ENCODE measurements at regions not wholly inside any gene's neighbourhood (a gene's known extent, or its start where the extent isn't known, plus 50 kb on each side); places are given as distances from the start of the nearest gene placed in this dataset.

- Histone ChIP-seq H3K27ac (no peak overlapping the region), H3K4me2 (ENCODE audit: low read length) (no peak overlapping the region), H3K36me3 (ENCODE audit: control insufficient read depth, insufficient read depth, low read length) (no peaks in the 10 kb centered on the region), H3K4me3 (ENCODE audit: low read depth, low read length) (no peak overlapping the region), H2AFZ (no peak overlapping the region), H3K9me3 (ENCODE audit: control insufficient read depth, low read length) (no peaks in the 10 kb centered on the region), H3K4me1 (no peaks in the 10 kb centered on the region), H3K27me3 (ENCODE audit: control insufficient read depth, insufficient read depth, low read length) (no peaks in the 10 kb centered on the region), H3K9ac (no peak overlapping the region), H3K79me2 (no peaks in the 10 kb centered on the region)
- TF ChIP-seq CTCF (IDR thresholded peaks at IDR 0.05), result no peak
Measured at GRCh38 chr20:12179692-12180091, 262.0 kb downstream of the BTBD3 start.

- H3K4me3 ChIP-seq (ENCODE audit: low read depth, low read length), result no peak overlapping the region
- no peak overlapping the region for H3K4me2 ChIP-seq (ENCODE audit: low read length)
- H3K27ac ChIP-seq, result no peak overlapping the region
- H3K36me3 ChIP-seq (ENCODE audit: control insufficient read depth, insufficient read depth, low read length), result no peaks in the 10 kb centered on the region
- H3K9me3 ChIP-seq (ENCODE audit: control insufficient read depth, low read length), result no peaks in the 10 kb centered on the region
- H3K27me3 ChIP-seq (ENCODE audit: control insufficient read depth, insufficient read depth, low read length), result no peaks in the 10 kb centered on the region
- H3K9ac ChIP-seq, result no peak overlapping the region
- H2AFZ ChIP-seq, result no peak overlapping the region
- TF ChIP-seq CTCF (IDR thresholded peaks at IDR 0.05), result no peak
- no peaks in the 10 kb centered on the region for H3K79me2 ChIP-seq
- no peaks in the 10 kb centered on the region for H3K4me1 ChIP-seq
Measured at GRCh38 chr20:12180107-12180661, 262.5 kb downstream of the BTBD3 start.

- no peak overlapping the region for H2AFZ ChIP-seq
- H3K4me3 ChIP-seq (ENCODE audit: low read depth, low read length), result no peak overlapping the region
- no peaks in the 10 kb centered on the region for H3K27me3 ChIP-seq (ENCODE audit: control insufficient read depth, insufficient read depth, low read length)
- no peak overlapping the region for H3K4me2 ChIP-seq (ENCODE audit: low read length)
- no peaks in the 10 kb centered on the region for H3K4me1 ChIP-seq
- no peaks in the 10 kb centered on the region for H3K9me3 ChIP-seq (ENCODE audit: control insufficient read depth, low read length)
- H3K9ac ChIP-seq, result no peak overlapping the region
- H3K79me2 ChIP-seq, result no peaks in the 10 kb centered on the region
- TF ChIP-seq CTCF (IDR thresholded peaks at IDR 0.05), result no peak
- H3K36me3 ChIP-seq (ENCODE audit: control insufficient read depth, insufficient read depth, low read length), result no peaks in the 10 kb centered on the region
- no peak overlapping the region for H3K27ac ChIP-seq
Measured at GRCh38 chr20:12198281-12198680, 280.6 kb downstream of the BTBD3 start.

- H3K36me3 ChIP-seq (ENCODE audit: control insufficient read depth, insufficient read depth, low read length), result no peaks in the 10 kb centered on the region
- no peak overlapping the region for H3K9ac ChIP-seq
- TF ChIP-seq CTCF (IDR thresholded peaks at IDR 0.05), result no peak
- no peak overlapping the region for H3K4me3 ChIP-seq (ENCODE audit: low read depth, low read length)
- no peak overlapping the region for H2AFZ ChIP-seq
- no peaks in the 10 kb centered on the region for H3K4me1 ChIP-seq
- H3K9me3 ChIP-seq (ENCODE audit: control insufficient read depth, low read length), result no peaks in the 10 kb centered on the region
- no peaks in the 10 kb centered on the region for H3K79me2 ChIP-seq
- H3K4me2 ChIP-seq (ENCODE audit: low read length), result no peak overlapping the region
- no peak overlapping the region for H3K27ac ChIP-seq
- H3K27me3 ChIP-seq (ENCODE audit: control insufficient read depth, insufficient read depth, low read length), result no peaks in the 10 kb centered on the region
Measured at GRCh38 chr20:12199703-12200102, 282.0 kb downstream of the BTBD3 start.

- TF ChIP-seq CTCF (IDR thresholded peaks at IDR 0.05), result no peak
- Histone ChIP-seq H3K36me3 (ENCODE audit: control insufficient read depth, insufficient read depth, low read length) (no peaks in the 10 kb centered on the region), H2AFZ (no peak overlapping the region), H3K27ac (no peak overlapping the region), H3K9me3 (ENCODE audit: control insufficient read depth, low read length) (no peaks in the 10 kb centered on the region), H3K4me1 (no peaks in the 10 kb centered on the region), H3K9ac (no peak overlapping the region), H3K27me3 (ENCODE audit: control insufficient read depth, insufficient read depth, low read length) (no peaks in the 10 kb centered on the region), H3K4me3 (ENCODE audit: low read depth, low read length) (no peak overlapping the region), H3K4me2 (ENCODE audit: low read length) (no peak overlapping the region), H3K79me2 (no peaks in the 10 kb centered on the region)
Measured at GRCh38 chr20:12201289-12201991, 283.7 kb downstream of the BTBD3 start.
